ENCODE measurements at regions not wholly inside any gene's neighbourhood (a gene's known extent, or its start where the extent isn't known, plus 50 kb on each side); places are given as distances from the start of the nearest gene placed in this dataset.
"Not testable (repeated sequence)": the region's sequence is repeated elsewhere in the genome, so short reads cannot be mapped to it uniquely, and the experiment has no call there.

DNA sequence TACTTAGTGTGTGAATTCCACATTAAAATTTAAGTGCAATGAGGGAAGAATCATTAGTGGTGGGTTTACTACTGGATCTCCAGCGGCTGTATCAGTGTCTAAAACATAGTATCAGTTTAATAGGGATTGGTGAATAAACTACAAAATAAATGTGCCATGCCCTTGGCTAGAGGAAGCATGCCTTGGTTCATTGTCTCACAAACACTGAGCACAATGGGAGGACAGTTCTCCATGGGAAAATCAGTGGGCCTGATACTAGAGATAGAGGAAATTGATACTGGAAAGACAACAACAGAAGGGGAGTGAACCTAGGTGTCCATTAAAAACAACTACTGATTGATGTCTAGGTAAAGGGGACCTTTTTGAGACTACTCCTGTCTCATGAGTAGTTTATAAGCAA lies 971.6 kb downstream of the SUCLG1 start:
- DNase-seq = no peak

DNA sequence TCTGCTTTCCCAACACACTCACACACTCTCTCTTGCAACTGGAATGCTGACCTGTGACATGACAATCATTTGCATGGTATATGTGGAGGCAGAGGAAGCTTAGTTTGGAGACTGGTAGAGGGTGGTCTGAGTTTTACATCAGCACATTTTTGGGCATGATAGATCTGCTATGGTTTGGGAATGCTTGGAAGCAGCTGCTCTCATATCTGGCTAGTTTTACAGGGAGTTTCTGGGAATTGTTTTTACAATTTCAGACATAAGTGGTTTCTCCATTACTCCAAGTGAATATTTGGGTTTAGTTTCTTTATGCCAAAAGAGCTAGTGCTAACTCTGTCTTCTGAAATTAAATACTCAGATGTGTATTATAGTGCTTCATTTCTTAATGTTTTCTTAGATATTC lies 977.6 kb downstream of the SUCLG1 start:
- no peak for DNase-seq

DNA sequence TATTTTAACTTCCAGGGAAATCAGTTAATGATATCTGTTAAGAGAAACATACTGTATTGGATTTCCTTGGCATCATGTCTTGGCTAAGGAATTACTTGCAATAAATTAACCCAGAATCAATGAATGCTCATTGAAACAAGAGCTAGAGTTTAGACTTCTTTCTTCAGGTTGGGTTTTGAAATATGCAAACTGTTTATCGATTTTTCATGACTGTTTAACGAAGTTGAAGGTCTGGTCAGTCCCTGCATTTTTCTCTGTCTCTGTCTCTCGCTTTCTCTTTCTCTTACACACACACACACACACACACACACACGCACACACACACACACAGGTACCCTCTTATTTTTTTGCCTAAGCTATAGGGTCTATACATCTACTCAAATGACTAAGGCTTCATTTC lies 981.0 kb downstream of the SUCLG1 start:
- DNase-seq = no peak

DNA sequence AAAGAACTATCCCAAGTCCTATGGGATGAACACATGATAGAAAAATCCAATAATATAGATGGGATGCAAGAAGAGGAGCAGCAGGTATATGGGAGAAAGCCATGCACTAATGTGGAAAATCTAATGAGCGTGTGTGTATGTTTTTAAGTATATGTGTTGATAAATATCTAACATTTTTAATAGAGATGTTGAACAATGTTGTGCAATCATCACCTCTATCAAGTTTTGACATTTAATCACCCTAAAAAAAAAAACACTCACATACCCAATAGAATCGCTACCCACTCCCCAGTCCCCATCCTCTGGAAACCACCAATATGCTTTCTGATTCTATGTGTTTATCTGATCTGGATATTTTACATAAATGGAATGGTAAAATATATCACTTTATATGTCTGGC lies 983.7 kb downstream of the SUCLG1 start:
- DNase-seq = no peak

DNA sequence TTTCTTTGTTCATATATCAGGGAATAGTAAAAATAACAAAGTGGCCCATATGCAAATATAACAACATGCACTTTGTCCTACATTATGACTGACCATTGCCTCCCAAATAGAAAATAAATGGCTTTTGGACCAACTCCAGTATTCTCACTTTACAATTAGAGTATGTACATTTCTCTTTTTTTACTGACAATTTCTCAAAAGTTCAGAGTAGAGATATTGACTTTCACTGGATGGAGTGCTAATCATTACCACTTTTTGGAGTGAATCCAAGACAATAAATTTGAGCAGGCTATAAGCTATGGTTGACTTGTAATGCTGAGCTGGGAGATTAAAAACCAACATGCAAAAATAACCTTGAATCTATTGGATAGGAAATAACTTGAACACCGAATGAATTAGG lies 987.4 kb downstream of the SUCLG1 start:
- DNase-seq = no peak

DNA sequence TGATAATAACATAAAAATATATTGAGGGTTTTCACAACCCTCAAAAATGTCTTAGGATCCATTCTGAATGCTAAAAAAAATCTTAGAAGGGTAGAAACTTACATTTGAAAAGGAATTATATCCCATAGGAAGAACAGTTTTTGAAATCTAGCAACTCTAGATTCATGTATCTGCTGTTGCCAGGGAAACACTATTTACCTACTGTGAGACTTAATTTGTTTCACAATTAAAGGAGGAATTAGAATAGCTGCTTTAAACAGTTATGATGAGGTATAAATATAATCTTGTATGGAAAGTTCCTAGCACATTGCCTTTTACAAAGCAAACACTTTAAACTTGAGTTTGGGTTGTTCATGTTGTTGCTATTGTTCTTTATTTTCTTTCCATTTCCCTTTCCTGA lies 988.2 kb downstream of the SUCLG1 start:
- no peak for DNase-seq

DNA sequence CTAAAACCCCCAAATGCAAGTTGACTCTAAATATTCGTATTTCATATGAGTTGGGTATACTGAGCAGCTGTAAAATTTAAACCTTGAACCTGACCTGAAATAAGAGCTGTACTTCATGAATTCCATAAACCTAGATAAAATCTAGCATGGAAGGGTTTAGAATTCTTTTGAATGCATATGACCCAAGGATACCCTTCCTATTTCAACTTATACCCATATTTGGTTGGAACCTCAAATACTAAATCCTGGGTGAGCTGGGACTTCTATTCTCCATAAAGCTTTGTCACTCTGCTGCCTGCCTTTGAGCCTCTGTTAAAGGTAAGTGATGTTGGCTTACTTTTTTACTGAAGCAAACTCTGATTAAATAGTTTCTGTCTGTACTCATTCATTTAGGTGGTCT lies 994.6 kb downstream of the SUCLG1 start:
- DNase-seq = no peak

DNA sequence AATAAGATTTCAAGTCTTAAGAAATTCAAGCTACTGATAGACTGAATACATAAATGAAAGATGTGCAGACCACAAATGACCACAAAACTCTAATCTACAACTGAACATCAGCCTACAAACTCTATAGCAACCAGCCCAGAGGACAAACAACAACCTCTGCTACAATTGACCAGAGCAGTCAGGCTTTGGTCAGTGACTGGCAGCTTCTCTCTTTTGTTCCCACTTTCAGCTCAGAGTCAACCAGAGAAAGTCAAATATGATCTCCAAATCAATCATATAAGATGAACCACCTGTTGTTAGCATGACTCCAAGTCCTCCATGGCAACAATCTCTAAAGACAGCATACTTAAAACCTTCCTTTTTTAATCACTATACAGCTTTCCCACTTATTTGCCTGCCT lies 996.2 kb downstream of the SUCLG1 start:
- DNase-seq = no peak

DNA sequence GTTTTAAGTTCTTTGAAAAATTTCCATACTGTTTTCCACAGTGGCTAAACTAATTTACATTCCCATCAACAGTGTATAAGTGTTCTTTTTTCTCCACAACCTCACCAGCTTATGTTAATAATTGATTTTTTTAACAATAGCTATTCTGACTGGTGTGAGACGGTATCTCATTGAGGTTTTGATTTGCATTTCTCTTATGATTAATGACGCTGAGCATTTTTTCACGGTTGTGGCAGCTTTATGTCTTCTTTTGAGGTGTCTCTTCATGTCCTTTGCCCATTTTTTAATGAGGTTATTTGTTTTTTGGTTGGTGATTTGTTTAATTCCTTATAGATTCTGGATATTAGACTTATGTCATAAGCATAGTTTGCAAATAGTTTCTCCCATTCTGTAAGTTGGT lies 997.9 kb downstream of the SUCLG1 start:
- DNase-seq = no peak

DNA sequence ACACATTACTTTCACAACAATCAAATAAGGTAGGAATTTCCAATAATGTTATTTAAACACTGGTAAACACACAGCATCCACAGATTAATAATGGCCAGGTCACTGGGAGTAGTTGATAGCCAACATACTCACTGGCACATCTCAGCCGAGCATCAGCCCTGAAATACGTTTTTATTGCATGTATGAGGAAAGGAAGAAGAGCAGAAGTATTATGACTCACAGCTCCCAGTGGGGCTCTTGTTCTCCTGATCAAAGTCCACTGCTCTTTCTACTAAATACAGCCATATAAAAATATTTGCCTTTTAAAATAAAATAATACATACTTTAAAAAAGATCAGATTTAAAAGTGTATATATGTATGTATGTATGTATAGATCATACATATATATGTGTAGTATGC lies 999.6 kb downstream of the SUCLG1 start:
- DNase-seq = no peak

DNA sequence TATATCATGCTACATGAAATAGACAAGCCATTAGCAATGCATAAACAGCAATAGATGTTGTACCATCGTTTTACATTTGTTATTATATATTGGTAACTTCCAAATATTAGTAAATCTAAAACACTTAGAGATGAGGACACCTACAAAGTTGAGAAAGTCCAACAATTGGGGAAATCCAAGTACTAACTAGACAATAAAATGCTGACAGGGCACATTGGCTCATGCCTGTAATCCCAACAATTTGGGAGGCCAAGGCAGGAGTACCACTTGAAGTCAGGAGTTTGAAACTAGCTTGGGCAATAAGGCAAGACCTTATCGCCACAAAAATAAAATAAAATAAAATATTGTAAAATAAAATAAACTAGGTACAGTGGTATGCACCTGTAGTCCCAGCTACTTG lies 1023.1 kb downstream of the SUCLG1 start:
- no peak for DNase-seq

DNA sequence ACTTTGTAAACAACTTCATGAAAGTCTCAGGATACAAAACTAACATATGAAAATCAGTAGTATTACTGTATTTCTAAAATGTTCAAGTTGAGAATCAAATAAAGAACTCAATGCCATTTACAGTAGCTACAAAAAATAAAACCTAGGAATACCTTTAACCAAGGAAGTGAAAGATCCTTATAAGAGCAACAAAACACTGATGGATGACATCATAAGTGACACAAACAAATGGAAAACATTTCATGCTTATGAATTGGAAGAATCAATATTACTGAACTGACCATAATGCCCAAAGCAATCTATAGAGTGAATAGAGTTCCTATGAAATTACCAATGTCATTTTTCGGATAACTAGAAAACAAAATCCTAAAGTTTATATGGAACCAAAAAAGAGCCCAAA lies 1038.1 kb downstream of the SUCLG1 start:
- no peak for DNase-seq

DNA sequence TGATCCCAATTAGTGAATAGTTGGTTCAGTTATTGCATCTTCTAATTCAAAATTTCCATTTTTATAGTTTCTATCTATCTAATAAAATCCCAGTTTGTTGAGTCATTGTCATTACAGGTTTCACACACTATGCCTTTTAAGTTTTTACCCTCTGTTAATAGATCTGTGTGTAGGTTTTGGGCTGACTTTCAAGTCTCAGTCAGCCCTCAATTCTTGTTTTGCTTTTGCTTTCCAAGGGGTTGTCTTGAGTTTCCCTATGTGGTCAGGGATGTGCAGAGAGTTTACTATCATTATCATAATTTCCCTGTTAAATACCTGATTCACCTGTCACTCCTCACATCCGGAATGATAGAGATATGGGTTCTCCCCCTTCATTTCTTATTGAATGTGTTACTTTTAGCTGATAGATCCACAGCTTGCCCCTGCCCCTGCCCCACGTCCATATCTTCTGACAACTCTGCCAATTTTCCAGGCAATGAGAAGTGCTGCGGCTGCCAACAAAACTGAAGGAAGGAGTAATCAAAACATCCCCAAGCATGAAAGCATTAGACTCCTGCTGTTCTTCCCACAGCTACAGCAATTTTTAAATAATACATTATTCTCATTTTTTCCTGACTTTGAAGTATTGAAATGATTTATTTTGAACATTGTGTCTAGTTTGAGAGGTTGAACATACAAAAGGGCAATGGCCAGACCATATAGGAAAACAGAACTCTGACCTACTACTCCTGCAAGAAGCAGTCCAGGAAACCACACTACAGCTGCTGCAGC lies 1064.8 kb downstream of the SUCLG1 start:
- no peak for DNase-seq

DNA sequence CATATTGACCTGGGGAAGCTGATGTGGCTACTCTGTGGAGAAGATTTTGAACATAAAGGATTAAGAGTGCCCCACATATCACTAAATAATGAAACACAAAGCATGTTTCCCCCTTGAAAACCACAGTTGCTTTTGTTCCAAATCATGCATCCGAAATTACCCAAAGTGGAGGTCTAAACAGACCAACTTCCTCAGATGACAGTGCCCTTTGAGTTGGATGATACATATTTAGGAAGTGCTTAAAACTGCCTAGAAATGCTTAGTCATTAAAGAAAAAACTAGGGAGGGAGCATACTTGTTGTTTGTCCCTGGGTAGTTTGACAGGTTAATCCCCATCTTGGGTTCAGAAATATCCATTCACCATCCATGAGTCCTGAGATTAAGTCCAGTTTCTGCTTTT lies 1070.3 kb downstream of the SUCLG1 start:
- no peak for DNase-seq

DNA sequence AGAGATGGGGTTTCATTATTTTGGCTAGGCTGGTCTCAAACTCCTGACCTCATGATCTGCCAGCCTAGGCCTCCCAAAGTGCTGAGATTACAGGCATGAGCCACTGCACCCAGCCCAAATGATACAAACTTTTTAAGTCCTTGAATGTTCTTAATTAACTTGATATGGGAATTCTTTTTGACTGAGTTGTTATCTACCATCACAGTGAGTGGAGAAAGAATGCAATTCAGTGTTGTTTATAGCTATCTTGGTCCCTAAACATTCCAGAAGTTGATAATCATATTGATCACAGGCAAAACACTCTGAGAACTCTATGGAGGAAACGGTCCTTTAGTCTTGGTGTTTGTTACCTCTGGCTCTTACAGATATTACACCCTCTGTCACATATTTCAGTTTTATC lies 1072.5 kb downstream of the SUCLG1 start:
- no peak for DNase-seq

DNA sequence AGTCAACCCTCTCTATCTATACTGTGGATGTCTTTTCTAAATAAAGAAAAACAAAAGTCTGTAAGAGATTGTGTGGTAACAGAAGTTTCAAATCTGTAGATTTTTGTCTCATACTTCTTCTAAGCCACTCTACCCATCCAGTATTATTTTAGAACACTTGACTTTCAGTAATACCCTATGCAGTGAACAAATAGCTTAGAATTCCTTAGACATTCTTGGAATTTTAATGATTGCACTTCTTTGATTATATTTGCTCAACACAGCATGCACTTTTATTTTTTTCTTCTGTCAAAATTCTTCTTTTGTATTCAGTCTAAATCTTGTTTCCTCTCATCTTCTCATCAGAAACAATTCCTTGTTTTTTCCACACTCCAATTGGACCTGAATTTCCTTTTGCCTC lies 1080.2 kb downstream of the SUCLG1 start:
- no peak for DNase-seq

DNA sequence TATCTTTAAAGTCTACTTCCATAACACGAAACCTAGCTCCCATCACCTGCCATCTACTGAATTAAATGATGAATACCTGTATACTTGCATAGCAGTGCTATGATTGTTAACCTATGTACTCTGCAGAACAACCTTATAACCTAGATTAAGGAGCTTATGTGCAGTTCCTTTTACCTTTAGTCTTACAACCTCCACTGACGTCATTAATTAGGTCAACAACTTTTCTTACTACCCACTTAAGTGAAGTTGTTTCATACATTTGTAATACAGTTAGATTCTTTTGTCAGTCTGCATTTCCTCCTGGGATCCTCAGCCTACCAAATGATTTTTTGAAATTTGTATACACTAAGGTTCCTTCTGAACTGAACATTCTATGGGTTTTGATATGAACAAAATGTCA lies 1082.3 kb downstream of the SUCLG1 start:
- no peak for DNase-seq

DNA sequence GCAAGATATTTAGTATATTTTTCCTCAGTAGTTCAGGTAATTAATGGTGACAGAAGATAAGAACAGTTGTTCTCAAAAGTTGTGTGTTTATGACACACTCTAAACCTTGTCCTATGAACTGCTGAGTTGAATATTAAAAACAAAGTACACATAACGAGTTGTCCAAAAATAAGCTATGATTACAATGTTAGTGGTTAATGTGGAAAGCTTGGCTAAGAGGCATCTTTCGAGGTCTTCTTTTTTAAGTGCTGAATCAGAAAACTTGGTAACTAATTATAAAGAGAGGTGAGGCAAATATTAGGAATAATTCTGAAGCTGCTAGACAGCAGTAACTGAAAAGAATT lies 1088.7 kb downstream of the SUCLG1 start:
- no peak for DNase-seq

DNA sequence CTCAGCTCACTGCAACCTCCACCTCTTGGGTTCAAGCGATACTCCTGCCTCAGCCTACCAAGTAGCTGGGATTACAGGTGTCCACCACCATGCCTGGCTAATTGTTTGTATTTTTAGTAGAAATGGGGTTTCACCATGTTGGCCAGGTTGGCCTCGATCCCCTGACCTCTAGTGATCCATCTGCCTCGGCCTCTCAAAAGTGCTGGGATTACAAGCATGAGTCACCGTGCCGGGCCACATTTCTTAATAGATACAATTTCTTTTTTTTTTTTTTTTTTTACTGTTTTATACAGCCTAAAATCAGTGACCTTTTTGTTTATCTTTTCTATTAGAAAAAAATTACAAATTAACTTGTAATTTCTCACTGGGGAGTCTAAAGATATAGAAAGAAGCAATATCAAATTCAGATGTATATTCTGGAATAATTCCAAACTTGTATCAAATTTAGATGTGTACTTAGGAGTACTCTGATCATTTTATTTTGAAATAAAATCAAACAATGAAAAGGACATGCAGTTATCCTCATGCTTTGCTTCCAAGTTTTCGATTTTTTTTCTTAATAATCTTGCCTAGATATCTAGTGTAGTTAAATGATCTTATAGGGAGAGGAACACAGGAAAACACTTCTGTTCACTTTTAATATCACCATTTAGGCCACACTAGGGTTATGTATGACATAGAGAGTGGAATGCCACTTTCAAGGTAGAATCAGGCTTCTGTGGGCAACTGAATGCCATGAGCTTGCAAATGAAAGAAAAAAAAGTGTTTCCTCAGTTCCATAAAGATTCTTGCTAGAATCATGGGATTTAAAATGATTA lies 1089.3 kb downstream of the SUCLG1 start:
- no peak for DNase-seq

DNA sequence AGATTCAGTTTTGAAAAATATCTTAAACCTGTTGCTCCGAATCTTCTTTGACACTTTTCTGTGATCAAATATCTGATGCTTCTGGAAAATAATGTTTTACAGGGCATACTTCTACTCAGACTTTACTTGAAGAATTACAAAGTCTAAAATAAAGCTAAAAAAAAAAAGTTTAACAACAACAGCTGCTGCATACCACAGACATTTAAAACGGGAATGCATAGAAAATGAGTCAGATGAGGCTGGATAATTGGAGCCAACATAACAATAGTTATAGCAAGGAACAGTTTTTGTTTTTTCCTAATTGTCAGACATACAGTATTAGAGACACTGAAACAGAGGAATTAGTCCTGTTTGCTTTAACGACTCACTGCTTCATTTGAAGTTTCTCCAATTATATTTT lies 1090.2 kb downstream of the SUCLG1 start:
- no peak for DNase-seq

DNA sequence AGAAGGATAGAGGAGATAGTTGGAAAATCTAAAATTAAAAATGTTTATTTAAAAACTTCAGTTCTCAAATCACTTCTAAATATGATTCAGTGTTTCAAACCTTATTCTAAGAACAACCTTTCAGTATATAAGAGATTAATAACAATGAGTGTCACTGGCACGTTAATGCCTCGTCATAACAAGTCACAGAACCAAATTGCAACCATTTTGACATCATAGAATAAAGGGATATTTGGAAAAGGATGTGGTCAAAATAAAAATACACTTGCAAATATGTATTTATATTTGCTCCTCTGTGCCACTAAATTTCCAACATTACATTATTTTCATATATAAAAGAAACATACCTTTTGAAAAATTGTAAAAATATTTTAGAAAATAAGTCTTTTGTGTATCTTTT lies 1090.6 kb downstream of the SUCLG1 start:
- no peak for DNase-seq

DNA sequence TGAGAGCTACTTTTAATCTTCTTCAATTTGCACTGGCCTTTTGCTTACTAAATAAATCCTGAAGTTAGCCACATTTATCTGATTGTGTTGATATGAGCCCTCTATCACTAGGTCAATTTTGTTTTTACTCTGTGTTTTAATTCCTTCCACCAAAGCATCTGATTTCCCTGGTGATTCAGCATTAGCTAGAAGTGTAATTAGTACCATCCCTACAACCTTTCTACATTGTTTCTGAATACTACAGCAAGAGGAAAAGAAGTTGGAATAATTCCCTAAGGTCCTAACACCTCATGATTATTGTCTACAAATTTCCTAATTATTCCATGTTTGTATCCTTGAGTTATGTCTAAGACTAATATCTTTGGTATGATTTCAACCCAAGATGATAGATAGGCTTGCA lies 1093.6 kb downstream of the SUCLG1 start:
- DNase-seq = no peak

DNA sequence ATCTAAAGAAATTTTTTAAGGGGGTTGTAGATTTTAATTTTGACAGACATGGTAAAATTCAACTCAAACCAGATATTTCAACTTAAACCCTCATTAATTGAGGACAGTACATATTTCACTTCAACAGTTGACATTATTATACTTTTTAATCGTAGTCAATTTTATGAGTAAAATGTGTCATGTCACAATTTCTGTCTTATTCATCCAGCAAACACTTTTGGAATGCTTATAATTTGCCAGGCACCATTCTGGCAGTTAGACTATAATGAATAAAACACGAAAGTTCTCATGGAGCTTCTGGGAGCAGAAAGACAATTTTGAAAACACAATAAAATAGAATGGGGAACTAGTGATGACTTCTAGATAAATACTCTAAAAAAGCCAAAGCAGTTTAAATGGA lies 1094.8 kb downstream of the SUCLG1 start:
- no peak for DNase-seq

DNA sequence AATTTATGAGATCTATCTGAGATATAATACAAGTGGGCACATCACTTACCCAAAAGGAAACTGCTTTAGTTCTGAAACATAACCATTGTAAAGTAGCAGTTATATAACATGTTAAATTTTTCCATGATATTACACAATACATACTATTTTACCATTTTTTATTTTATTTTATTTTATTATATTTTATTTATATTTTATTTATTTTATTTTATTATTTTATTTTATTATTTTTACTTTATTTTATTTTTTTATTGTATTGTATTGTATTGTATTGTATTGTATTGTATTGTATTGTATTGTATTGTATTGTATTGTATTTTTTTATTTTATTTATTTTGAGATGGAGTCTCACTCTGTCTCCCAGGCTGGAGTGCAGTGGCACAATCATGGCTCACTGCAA lies 1095.9 kb downstream of the SUCLG1 start:
- not testable (repeated sequence) for DNase-seq

DNA sequence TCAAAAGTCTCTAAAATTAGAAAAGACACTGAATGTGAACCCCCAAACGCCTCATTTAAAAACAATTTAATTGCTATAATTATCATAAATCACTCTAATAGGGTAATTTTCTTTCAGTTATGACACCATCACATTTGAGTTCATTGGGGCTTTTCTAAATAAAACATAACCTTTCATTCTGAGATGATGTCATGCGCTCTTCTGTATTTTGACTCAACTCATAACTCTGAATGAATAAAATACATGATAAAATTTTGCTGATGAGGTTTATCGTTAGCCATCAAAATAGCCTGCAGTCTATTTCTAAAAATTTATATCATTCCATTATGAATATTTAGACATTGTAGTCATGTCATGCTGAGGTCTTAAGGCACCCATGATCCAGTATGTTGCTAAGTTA lies 1099.7 kb downstream of the SUCLG1 start:
- DNase-seq = no peak

Measured in NCI-H2227 treated with DMSO at 0.1 percent for 48 hours (cell line).